ENCODE measurements at regions not wholly inside any gene's neighbourhood (a gene's known extent, or its start where the extent isn't known, plus 50 kb on each side); places are given as distances from the start of the nearest gene placed in this dataset.

GRCh38 chr4:186901850-186902249, 178.2 kb upstream of the FAT1 start:
- H3K9me3 ChIP-seq, result no peaks in the 10 kb centered on the region
- 63 to 91% (median 90%) methylated on average over 3 of the region's 3 CpGs for WGBS, 3 donors
- TF ChIP-seq CTCF (IDR thresholded peaks at IDR 0.05), result no peak
- no peaks in the 10 kb centered on the region for H3K4me1 ChIP-seq
- H3K27me3 ChIP-seq (ENCODE audit: insufficient read depth in 3 of 3, low read length in 2 of 3), result no peaks in the 10 kb centered on the region
- ATAC-seq, result no peak
- H3K36me3 ChIP-seq (ENCODE audit: insufficient read depth in 1 of 2, low read depth in 1 of 2), result no peaks in the 10 kb centered on the region
- H3K4me3 ChIP-seq, result no peak overlapping the region
- no peak for DNase-seq
- no peak overlapping the region for H3K27ac ChIP-seq
- intact Hi-C loops (cut with DNase I), result no loop called here

DNA sequence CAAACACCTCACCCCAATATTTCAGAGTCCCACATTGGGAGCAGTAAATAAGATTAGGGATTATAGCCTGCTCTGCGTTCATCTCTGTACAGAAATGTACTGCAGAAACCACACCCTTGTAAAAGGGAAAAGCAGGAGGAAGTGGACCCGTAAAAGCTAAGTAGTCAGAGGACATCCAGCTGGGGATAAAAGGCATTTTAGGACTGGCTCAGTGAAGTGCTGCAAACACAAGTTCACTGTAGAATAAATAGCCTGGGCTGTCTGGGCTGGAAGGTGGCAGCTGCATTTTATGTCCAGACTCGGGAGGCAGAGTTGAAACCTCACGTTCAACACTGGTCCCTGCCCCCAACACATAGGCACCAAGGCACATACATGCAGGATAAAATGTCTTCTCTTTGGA, 178.7 kb upstream of the FAT1 start:
- no peak overlapping the region for H3K27ac ChIP-seq
- no peak for TF ChIP-seq CTCF (IDR thresholded peaks at IDR 0.05)
- no peaks in the 10 kb centered on the region for H3K36me3 ChIP-seq (ENCODE audit: insufficient read depth in 1 of 2, low read depth in 1 of 2)
- H3K27me3 ChIP-seq (ENCODE audit: insufficient read depth in 3 of 3, low read length in 2 of 3), result no peaks in the 10 kb centered on the region
- no peaks in the 10 kb centered on the region for H3K9me3 ChIP-seq
- intact Hi-C loops (cut with DNase I), result no loop called here
- WGBS, 3 donors, result 25 to 38% (median 25%) methylated on average over 4 of the region's 4 CpGs
- ATAC-seq (no peak), DNase-seq (no peak)
- no peaks in the 10 kb centered on the region for H3K4me1 ChIP-seq
- H3K4me3 ChIP-seq, result no peak overlapping the region

- Histone ChIP-seq H3K4me3 (no peak overlapping the region), H3K27me3 (ENCODE audit: insufficient read depth in 3 of 3, low read length in 2 of 3) (no peaks in the 10 kb centered on the region), H3K36me3 (ENCODE audit: insufficient read depth in 1 of 2, low read depth in 1 of 2) (no peaks in the 10 kb centered on the region), H3K4me1 (no peaks in the 10 kb centered on the region), H3K27ac (no peak overlapping the region), H3K9me3 (no peaks in the 10 kb centered on the region)
- ATAC-seq (peak in 3 of 4 donors; percentile 30 to 44 (median 37)), DNase-seq (no peak)
- intact Hi-C loops (cut with DNase I), result no loop called here
- TF ChIP-seq CTCF (IDR thresholded peaks at IDR 0.05), result no peak
- 14 to 52% (median 27%) methylated on average over 2 of the region's 2 CpGs for WGBS, 3 donors
Observed at GRCh38 chr4:186904101-186904500, 180.4 kb upstream of the FAT1 start.

- ATAC-seq (no peak), DNase-seq (no peak)
- intact Hi-C loops (cut with DNase I), result no loop called here
- whole genome bisulfite sequencing, 3 donors, result 80 to 95% (median 94%) methylated on average over 8 to 12 of the region's 12 CpGs
- no peaks in the 10 kb centered on the region for H3K9me3 ChIP-seq
- TF ChIP-seq CTCF (IDR thresholded peaks at IDR 0.05), result no peak
- H3K4me1 ChIP-seq, result no peaks in the 10 kb centered on the region
- H3K27me3 ChIP-seq (ENCODE audit: insufficient read depth in 3 of 3, low read length in 2 of 3), result no peaks in the 10 kb centered on the region
- H3K27ac ChIP-seq, result no peak overlapping the region
- H3K4me3 ChIP-seq, result no peak overlapping the region
- H3K36me3 ChIP-seq (ENCODE audit: insufficient read depth in 1 of 2, low read depth in 1 of 2), result no peaks in the 10 kb centered on the region
Observed at GRCh38 chr4:186906722-186907121, 183.1 kb upstream of the FAT1 start.

GRCh38 chr4:186910385-186910784, 186.7 kb upstream of the FAT1 start:
- no peak overlapping the region for H3K27ac ChIP-seq
- H3K9me3 ChIP-seq, result no peaks in the 10 kb centered on the region
- H3K36me3 ChIP-seq (ENCODE audit: insufficient read depth in 1 of 2, low read depth in 1 of 2), result no peaks in the 10 kb centered on the region
- WGBS, 3 donors, result 77 to 88% (median 83%) methylated on average over 1 of the region's 1 CpG
- no peaks in the 10 kb centered on the region for H3K4me1 ChIP-seq
- DNase-seq (no peak), ATAC-seq (no peak)
- H3K4me3 ChIP-seq, result no peak overlapping the region
- no peak for TF ChIP-seq CTCF (IDR thresholded peaks at IDR 0.05)
- intact Hi-C loops (cut with DNase I), result no loop called here
- no peaks in the 10 kb centered on the region for H3K27me3 ChIP-seq (ENCODE audit: insufficient read depth in 3 of 3, low read length in 2 of 3)

Measured in psoas muscle (tissue), 7 donors.